ENCODE measurements at regions not wholly inside any gene's neighbourhood (a gene's known extent, or its start where the extent isn't known, plus 50 kb on each side); places are given as distances from the start of the nearest gene placed in this dataset.

- H3K4me1 ChIP-seq (ENCODE audit: low read length), result peaks cover 9% of the 10 kb centered on the region; the same call in 1 of the 2 replicates
- no peaks in the 10 kb centered on the region for H4K20me1 ChIP-seq (ENCODE audit: insufficient read depth, low read length)
- H3K9ac ChIP-seq (ENCODE audit: low read length), result no peak overlapping the region
- H3K79me2 ChIP-seq (ENCODE audit: low read length), result no peaks in the 10 kb centered on the region
- H2AFZ ChIP-seq (ENCODE audit: low read length), result no peak overlapping the region
- H3K9me3 ChIP-seq (replicated peaks; ENCODE audit: insufficient read depth, low read length), result no peaks in the 10 kb centered on the region
- H3F3A ChIP-seq (ENCODE audit: insufficient read depth, low read length), result peaks cover 6% of the 10 kb centered on the region; the same call in 1 of the 2 replicates
- DNase-seq, result no peak
- H3K4me2 ChIP-seq (ENCODE audit: low read depth, low read length), result peak overlapping the region; percentile 58
- no peaks in the 10 kb centered on the region for H3K36me3 ChIP-seq (replicated peaks; ENCODE audit: insufficient read depth, low read length)
- no peaks in the 10 kb centered on the region for H3K27me3 ChIP-seq (replicated peaks; ENCODE audit: insufficient read depth, low read length)
- H3K9me2 ChIP-seq (replicated peaks; ENCODE audit: insufficient read depth, low read length), result no peaks in the 10 kb centered on the region
- H3K27ac ChIP-seq (ENCODE audit: low read length), result no peak overlapping the region
- TF ChIP-seq EZH2phosphoT487 (IDR thresholded peaks at IDR 0.05; ENCODE audit: low read length) (no peak), EZH2 (optimal IDR thresholded peaks at IDR 0.05; ENCODE audit: low read depth, low read length) (no peak), CTCF (IDR thresholded peaks at IDR 0.05; ENCODE audit: low read length) (no peak)
- H3K4me3 ChIP-seq (ENCODE audit: low read length), result no peak overlapping the region
Measured at GRCh38 chr16:17938546-17938945, 398.0 kb downstream of the NPIPA8 start.

GRCh38 chr16:17936766-17937402 lies 399.7 kb downstream of the NPIPA8 start:
- no peaks in the 10 kb centered on the region for H3K36me3 ChIP-seq (replicated peaks; ENCODE audit: insufficient read depth, low read length)
- no peaks in the 10 kb centered on the region for H3K27me3 ChIP-seq (replicated peaks; ENCODE audit: insufficient read depth, low read length)
- H3K4me1 ChIP-seq (ENCODE audit: low read length), result peaks cover 9% of the 10 kb centered on the region; the same call in 1 of the 2 replicates
- no peak overlapping the region for H3K9ac ChIP-seq (ENCODE audit: low read length)
- no peak for DNase-seq
- peaks cover 6% of the 10 kb centered on the region; the same call in 1 of the 2 replicates for H3F3A ChIP-seq (ENCODE audit: insufficient read depth, low read length)
- no peaks in the 10 kb centered on the region for H4K20me1 ChIP-seq (ENCODE audit: insufficient read depth, low read length)
- no peak overlapping the region for H3K27ac ChIP-seq (ENCODE audit: low read length)
- TF ChIP-seq EZH2 (optimal IDR thresholded peaks at IDR 0.05; ENCODE audit: low read depth, low read length) (no peak), EZH2phosphoT487 (IDR thresholded peaks at IDR 0.05; ENCODE audit: low read length) (no peak), CTCF (IDR thresholded peaks at IDR 0.05; ENCODE audit: low read length) (no peak)
- H3K4me3 ChIP-seq (ENCODE audit: low read length), result no peak overlapping the region
- no peak overlapping the region for H2AFZ ChIP-seq (ENCODE audit: low read length)
- no peak overlapping the region for H3K4me2 ChIP-seq (ENCODE audit: low read depth, low read length)
- no peaks in the 10 kb centered on the region for H3K9me3 ChIP-seq (replicated peaks; ENCODE audit: insufficient read depth, low read length)
- H3K9me2 ChIP-seq (replicated peaks; ENCODE audit: insufficient read depth, low read length), result no peaks in the 10 kb centered on the region
- H3K79me2 ChIP-seq (ENCODE audit: low read length), result no peaks in the 10 kb centered on the region

- H3K36me3 ChIP-seq (replicated peaks; ENCODE audit: insufficient read depth, low read length), result no peaks in the 10 kb centered on the region
- no peaks in the 10 kb centered on the region for H3K27me3 ChIP-seq (replicated peaks; ENCODE audit: insufficient read depth, low read length)
- no peaks in the 10 kb centered on the region for H3K9me3 ChIP-seq (replicated peaks; ENCODE audit: insufficient read depth, low read length)
- no peak overlapping the region for H3K27ac ChIP-seq (ENCODE audit: low read length)
- no peaks in the 10 kb centered on the region for H3F3A ChIP-seq (ENCODE audit: insufficient read depth, low read length)
- H4K20me1 ChIP-seq (ENCODE audit: insufficient read depth, low read length), result no peaks in the 10 kb centered on the region
- no peaks in the 10 kb centered on the region for H3K4me1 ChIP-seq (ENCODE audit: low read length)
- no peak overlapping the region for H3K4me3 ChIP-seq (ENCODE audit: low read length)
- no peaks in the 10 kb centered on the region for H3K79me2 ChIP-seq (ENCODE audit: low read length)
- no peaks in the 10 kb centered on the region for H3K9me2 ChIP-seq (replicated peaks; ENCODE audit: insufficient read depth, low read length)
- H3K9ac ChIP-seq (ENCODE audit: low read length), result no peak overlapping the region
- DNase-seq, result no peak
- TF ChIP-seq EZH2phosphoT487 (IDR thresholded peaks at IDR 0.05; ENCODE audit: low read length) (no peak), CTCF (IDR thresholded peaks at IDR 0.05; ENCODE audit: low read length) (no peak), EZH2 (optimal IDR thresholded peaks at IDR 0.05; ENCODE audit: low read depth, low read length) (no peak)
- H2AFZ ChIP-seq (ENCODE audit: low read length), result no peak overlapping the region
- no peak overlapping the region for H3K4me2 ChIP-seq (ENCODE audit: low read depth, low read length)
Measured at GRCh38 chr16:17930280-17930679, 406.3 kb downstream of the NPIPA8 start.

Measured in MM.1S (cell line).